Breast epithelium (tissue), 3 donors: ENCODE measurements at regions not wholly inside any gene's neighbourhood (a gene's known extent, or its start where the extent isn't known, plus 50 kb on each side); places are given as distances from the start of the nearest gene placed in this dataset.
A peak's percentile ranks its signal among the peaks of the same experiment; 100 is the strongest.

ENCODE experiments used
- CTCF ChIP-seq, 3 donors: fragments of 450-650 bp; IDR thresholded peaks; one replicate each; pipeline ENCODE4 v1.5.1; 2016 to 2017; ENCODE audit warnings: antibody characterized with exemption in 3 of 3, mild to moderate bottlenecking in 3 of 3, moderate library complexity in 3 of 3
- POLR2A ChIP-seq: fragments of 450-650 bp; IDR thresholded peaks from one replicate; pipeline ENCODE4 v1.6.1; 2016; ENCODE audit warnings: antibody characterized with exemption, mild to moderate bottlenecking, moderate library complexity
- POLR2AphosphoS5 ChIP-seq, 3 donors: sonication (generic); formaldehyde crosslinking; IDR thresholded peaks; one replicate each; pipeline ENCODE4 v1.6.1; 2017; ENCODE audit warnings: antibody characterized with exemption in 3 of 3

GRCh38 chr5:68834491-68834981 lies 259.3 kb upstream of the SLC30A5 start:
- TF ChIP-seq CTCF (IDR thresholded peaks at IDR 0.05) = no peak
- peak; percentile 65 to 75 (median 71) for TF ChIP-seq POLR2AphosphoS5 (IDR thresholded peaks at IDR 0.05)
- no peak for TF ChIP-seq POLR2A
